HS-5 (cell line): ENCODE measurements at regions not wholly inside any gene's neighbourhood (a gene's known extent, or its start where the extent isn't known, plus 50 kb on each side); places are given as distances from the start of the nearest gene placed in this dataset.
A peak's percentile ranks its signal among the peaks of the same experiment; 100 is the strongest.
"Not testable (repeated sequence)": the region's sequence is repeated elsewhere in the genome, so short reads cannot be mapped to it uniquely, and the experiment has no call there.

Source experiments
- DNase-seq: peaks from one replicate; pipeline ENCODE4 v3.0.0-alpha.2; 2012; ENCODE audit warnings: low read depth

DNA sequence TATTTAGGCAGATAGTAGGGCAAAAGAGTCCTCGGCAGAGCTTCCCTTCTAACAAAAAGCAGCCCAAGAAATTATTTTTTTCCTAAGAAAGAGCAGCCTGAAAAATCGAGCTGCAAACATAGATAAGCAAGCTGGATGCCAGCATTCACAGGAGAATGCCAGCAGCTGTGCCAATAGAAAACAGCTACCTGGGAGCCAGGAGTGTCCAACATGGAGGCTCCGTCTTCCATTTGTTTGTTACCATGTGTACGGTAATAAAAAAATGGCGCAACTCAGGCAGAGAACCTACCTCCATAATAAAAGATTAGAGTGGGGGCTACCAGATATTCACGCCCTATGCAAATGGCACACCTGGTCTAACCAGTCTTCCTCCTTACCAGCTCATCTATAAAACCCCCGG is 77.6 kb upstream of the IPO5 start:
- DNase-seq: no peak

DNA sequence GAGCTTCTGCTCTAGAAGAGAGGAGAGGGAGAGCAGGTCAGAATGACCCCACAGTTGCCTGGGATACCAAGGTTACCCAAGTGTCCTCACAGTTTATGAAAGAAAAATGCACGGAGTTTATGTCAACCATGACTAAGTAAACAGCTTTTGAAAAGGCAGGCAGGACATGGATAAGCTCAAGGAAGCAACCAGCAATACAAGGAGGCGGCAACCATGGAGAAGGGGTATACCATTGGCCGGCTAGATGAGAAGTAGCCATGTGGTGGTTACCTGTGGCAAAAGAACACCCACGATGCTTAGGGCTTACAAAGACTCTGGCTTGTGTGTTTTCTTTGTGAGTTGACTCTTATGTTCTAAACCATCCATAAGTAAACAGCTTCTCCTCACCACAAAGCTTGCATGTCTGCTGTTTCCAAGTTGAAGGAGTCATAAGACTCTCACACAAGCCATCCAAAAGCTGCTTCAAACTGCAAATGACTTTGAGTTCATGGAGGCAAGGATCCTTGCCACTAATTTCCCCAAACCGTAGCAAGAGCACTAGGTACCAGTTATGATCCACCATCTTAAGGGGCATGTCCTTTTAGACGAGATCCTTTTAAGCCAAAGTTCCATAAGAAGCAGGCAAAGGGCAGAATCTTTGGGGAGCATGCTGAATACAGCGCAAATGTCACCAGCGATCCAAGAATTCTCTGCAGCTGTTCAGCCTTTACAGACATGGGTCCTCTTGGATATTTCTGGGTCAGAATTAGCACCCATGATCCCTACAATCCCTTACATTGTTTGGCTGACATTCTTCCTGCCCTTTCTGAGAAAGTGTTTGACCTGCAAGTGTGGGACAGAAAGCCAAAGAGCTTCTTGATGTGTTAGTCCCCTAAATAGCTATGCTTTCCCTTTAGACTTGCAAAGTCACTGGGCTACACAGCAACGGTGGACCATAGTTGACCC is 74.8 kb upstream of the IPO5 start:
- no peak for DNase-seq

DNA sequence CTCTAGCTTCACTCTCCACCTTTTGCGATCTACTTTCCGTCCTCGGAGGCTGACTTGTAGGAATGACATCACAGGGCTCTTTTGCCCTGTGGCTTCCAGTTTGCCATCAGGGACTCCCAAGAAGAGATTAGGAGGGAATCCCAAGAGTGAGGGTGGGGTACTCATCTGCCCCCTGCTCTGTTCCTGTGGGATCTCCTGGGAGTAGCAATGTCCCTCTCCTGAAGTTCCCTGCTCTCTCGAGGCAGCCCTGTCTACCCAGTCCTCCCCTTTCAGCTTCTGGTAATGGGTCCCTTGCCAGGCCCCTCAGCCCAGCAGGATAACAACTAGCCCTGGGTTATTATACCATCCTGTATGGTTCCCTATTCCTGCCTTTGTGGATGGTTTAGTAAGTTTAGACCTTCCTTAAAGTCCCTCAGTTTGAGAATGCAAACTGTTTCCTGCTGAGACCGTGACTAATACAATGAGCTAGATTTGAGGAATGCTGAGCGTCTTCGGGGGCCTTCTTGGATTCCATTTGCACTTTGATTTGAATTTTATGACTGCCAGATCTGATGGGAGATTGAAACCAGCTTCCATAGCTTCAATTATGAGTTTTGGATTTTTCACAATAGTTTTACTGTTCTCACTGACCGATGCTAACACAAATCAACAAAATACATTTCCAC is 73.7 kb upstream of the IPO5 start:
- DNase-seq: peak; percentile 68

DNA sequence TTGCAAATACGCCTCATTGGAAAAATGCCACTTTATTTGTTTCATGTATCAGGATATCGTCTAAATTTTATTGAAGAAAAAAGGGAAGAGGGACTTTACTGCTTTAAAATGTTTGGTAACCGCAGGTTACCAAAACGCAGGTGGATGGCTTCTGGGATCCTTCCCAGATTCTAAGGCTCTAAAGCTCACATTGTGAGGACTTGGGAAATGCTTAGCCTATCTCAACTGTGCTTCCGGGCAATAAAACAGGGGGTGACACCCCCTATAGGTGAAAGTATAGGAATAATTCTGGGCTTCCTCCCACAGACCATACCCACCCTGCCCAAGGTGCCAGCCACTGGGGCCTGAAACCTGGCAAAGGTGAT is 73.2 kb upstream of the IPO5 start:
- no peak for DNase-seq

DNA sequence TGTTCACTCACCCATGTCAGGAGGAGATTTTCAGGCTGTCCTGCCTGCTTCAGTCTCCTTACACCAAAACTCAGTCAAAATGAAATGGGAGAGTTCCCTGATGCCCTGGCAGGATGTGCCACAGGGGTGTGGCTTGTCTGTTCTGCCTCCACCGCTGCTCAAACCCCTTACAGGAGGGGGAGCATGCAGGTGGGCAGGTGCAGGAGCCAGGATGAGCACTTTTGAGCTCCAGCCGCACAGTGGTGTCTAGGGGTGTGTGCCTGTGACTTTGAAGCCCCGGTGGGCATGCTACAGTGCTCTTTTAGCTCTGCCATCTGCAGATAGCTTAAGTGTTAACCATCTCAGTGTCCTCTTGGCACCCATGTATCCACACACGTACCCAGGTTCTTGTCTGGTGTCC is 71.9 kb upstream of the IPO5 start:
- no peak for DNase-seq

DNA sequence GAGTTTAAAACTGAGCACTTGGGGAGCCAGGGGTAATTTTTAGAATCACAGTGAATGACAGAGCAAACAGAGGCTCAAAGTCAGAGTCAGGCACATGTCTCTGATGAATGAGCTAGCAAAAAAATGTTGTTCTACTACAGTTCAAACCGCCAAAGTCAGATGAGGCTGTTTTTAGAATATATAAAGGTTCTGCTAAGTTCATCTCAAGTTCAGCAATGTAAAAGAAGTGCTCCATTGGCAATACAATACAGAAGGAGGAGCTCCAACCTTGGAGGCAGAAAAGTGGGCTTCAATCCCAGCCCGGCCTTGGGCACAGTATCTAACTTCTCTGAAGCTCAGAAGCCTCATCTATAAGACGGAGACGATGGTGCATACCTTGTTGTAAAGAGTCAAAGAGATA is 70.1 kb upstream of the IPO5 start:
- no peak for DNase-seq

DNA sequence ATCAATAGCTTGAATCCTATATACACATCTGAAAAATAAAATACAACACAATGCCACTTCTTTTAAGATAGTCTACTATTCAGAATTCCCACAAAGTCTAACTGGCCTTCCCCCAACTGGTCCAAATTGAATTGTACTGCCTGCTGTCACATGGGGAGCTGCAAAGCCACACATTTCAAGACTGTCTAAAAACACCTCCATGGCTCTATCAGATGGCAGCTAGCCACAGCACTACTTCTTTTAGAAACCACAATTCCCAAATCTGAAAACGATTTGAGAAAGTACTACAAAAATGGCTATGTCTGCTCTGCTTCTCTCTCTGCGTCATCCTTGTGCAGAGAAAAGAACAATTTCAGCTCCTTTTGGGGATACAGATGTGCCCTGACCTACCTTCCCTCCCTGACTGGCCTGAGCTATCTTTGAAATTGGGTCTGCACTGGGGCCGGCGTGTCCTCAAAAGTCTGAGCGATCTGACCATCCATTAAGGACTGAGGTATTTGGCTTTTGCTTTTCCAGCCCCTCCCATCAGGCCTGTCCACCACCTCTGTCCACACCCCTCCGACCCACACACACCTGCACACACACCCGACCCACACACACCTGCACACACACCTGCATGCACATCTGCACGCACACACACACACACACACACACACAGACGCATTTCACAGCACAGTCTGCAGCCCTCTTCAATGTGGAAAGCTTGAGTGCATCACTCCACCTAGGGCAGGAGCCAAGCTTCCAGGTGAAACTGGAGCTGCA is 68.6 kb upstream of the IPO5 start:
- DNase-seq: no peak

DNA sequence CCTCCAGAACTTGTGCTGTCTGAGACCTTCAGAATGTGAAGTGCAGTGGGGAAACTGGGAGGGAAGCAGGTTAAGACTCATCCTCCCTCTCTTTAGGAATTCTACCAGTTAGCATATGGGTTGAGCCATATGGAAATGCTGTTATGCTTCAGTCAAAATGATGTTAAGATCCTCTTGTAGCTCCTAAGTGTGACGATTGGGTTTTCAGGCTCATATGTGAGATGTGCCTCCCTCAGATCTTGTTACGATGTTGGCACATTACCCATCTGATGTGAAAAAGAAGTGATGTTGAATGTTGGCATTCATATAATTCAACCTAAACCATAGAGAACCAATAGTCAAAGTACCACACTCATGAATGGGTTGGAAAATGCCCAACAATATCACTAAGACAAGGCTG is 67.8 kb upstream of the IPO5 start:
- no peak for DNase-seq

DNA sequence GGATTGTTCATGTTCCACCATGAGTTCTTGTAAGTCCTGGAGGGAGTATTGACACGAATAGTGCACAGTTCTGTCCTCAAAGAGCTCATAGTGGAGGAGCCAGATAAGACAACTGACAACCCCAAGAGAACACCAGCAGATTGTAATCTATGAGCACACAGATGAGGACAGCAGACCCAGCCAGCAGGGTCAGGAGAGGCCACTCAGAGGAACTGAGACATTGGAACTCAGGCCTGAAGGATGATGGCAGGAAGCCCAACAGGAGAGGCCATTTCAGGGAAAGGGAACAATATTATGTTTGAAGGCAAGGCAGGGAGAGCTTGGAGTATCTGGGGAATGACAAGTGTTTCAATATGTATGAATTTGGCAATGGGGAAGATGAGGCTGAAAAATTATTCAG is 63.7 kb upstream of the IPO5 start:
- no peak for DNase-seq

DNA sequence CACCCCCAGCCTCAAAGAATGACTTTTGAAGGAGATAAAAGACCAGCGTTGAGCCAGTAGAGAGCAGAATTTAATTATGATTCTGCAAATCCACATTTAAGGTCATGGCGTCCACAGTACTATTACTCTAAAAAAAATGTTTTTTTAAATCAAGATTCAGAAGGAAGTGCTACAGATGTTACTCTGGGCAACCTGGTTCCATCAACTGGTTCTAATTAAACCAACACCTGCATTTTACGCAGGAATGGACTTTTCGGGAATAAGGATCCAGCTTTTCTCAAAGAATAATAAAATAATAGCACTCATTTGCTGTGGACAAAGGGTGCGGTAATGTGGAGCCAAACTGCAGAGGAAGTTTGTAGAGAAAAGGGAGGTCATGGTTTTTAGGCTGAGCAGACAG is 62.9 kb upstream of the IPO5 start:
- DNase-seq: no peak

DNA sequence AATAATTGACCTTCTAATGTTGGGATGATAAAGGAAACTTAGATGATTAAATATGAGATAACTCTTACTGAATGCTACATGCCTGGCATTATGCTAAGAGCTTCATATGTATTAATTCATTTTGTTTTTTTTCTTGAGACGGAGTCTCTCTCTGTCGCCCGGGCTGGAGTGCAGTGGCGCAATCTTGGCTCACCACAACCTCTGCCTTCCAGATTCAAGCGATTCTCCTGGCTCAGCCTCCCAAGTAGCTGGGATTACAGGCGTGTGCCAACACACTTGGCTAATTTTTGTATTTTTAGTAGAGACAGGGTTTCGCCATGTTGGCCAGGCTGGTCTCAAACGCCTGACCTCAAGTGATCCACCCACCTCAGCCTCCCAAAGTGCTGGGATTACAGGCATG is 61.5 kb upstream of the IPO5 start:
- not testable (repeated sequence) for DNase-seq

DNA sequence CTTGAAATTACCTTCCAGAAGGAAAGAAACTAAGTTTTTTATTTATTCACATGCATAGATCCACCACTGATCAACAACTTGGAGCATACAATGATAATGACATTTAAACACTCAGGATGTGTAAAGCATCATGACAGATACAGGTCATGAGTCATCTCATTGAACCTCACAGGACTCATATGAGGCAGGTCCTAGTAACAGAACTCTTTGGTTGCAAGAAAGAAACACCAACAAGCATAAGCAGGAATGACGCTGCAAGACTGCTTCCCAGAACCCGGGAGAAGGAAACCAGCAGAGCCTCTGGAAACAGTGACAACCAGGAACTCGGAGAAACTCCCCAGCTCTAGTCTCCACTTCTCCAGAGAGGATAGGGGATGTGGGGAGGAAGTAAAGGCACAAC is 60.8 kb upstream of the IPO5 start:
- peak; percentile 33 for DNase-seq

DNA sequence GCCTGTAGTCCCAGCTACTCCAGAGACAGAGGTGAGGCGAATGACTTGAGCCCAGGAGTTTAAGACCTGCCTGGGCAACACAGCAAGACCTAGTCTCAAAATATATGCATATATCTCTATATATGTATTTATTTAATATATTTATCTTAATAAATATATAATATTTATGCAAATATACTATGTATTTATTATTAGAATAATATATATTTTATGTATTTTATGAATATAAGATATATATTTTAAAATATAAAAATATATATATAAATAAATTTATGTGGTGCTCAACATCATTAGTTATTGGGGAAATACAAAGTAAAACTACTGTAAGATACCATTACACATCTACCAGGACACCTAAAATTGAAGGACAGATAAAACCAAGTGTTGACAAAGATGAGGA is 58.1 kb upstream of the IPO5 start:
- no peak for DNase-seq

DNA sequence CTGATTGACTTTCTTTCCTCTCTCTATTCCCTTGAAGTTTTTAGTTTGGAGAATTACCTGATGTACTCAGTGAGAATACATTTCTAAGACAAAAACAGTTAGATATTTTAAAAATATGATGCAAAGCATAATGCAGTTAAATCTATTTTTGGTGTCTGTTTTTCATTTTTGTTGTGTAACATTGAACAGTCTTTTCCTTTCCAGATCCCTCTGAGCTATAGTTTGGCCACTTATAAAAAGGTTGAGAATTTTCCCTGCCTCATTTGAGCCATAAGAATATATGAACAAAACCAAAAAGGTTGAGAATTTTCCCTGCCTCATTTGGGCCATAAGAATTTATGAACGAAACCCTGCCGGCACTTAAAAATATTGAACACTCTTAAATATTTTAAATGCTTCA is 57.0 kb upstream of the IPO5 start:
- no peak for DNase-seq

DNA sequence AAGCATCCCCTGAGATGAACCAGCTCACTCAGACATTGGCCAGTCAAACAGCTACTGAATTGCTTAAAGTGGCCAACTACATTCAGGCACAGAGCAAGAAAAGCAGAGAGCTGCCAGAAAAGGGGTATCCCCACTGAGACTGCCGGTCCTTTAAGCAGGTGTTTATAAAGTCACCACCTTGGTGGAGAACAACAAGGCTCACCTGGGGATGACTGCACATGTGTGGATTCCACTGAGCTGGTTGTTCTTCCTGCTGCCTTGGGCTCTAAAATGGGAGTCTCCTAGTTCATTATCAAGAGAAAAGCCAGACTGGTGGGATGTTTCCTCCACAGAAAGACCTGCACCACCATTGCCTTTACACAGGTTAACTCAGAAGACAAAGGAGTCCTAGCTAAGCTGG is 51.8 kb upstream of the IPO5 start:
- no peak for DNase-seq
